Thoracic aorta (tissue), 2 donors: ENCODE measurements at regions not wholly inside any gene's neighbourhood (a gene's known extent, or its start where the extent isn't known, plus 50 kb on each side); places are given as distances from the start of the nearest gene placed in this dataset.

ENCODE experiments used
- ATAC-seq: fragments of 150-250 bp; one replicate; pipeline ENCODE4 v1.8.0; 2017; ENCODE audit warnings: low read depth; ENCODE audit not compliant: insufficient number of reproducible peaks, low FRiP score
- DNase-seq: peaks from one replicate; pipeline ENCODE4 v3.0.0-alpha.2; 2020; ENCODE audit warnings: low spot score
- H3K27ac ChIP-seq, 2 donors: fragments of 200-600 bp; sonication (generic); 1 replicate in 1 of 2; 2 replicates in 1 of 2; pipeline ENCODE4 v1.5.1; 2016; ENCODE audit warnings: mild to moderate bottlenecking in 2 of 2, moderate library complexity in 2 of 2
- H3K27me3 ChIP-seq: fragments of 200-600 bp; sonication (generic); replicated peaks from 2 replicates; pipeline ENCODE4 v1.6.0; 2016; ENCODE audit warnings: mild to moderate bottlenecking; ENCODE audit not compliant: insufficient read depth
- H3K36me3 ChIP-seq: fragments of 200-600 bp; sonication (generic); one replicate; pipeline ENCODE4 v1.5.1; 2016
- H3K4me1 ChIP-seq, 2 donors: fragments of 200-600 bp; sonication (generic); 1 replicate in 1 of 2; 2 replicates in 1 of 2; pipeline versions ENCODE4 v1.5.1 to v1.6.0; 2016; ENCODE audit warnings: low read depth in 2 of 2, mild to moderate bottlenecking in 1 of 2; ENCODE audit not compliant: control insufficient read depth in 1 of 2
- H3K4me3 ChIP-seq: fragments of 200-600 bp; sonication (generic); 2 replicates; pipeline ENCODE4 v1.5.1; 2016; ENCODE audit warnings: mild to moderate bottlenecking
- H3K9me3 ChIP-seq: fragments of 200-600 bp; sonication (generic); 2 replicates; pipeline ENCODE4 v1.5.1; 2016
- CTCF ChIP-seq: fragments of 200-600 bp; sonication (generic); IDR thresholded peaks from one replicate; pipeline ENCODE4 v1.5.1; 2019; ENCODE audit warnings: antibody characterized with exemption

DNA sequence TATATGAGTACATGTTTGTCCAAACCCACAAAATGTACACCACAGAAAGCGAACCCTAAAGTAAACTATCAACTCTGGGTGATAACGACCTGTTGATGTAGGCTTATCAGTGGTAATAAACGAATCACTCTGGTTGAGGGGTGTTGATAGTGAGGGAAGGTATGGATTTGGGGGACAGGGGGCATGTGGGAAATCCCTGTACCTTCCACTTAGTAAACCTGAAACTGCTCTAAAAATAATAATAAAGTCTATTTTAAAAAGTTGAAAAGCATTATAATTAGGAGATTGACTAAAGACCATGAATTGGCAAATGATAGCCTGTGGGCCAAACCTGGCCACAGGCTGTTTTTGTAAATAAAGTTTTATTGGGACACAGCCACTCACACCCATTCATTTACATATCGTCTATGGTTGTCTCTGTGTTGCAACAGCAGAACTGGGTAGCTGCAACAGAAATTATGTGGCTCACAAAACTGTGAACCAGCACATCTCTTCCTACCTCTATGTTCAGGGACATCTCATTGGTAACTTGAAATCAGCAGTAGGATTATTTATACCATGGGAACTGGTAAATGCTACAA, 85.5 kb upstream of the CDYL2 start:
- Histone ChIP-seq H3K27me3 (no peaks in the 10 kb centered on the region), H3K4me3 (no peak overlapping the region), H3K4me1 (no peaks in the 10 kb centered on the region), H3K27ac (no peak overlapping the region), H3K36me3 (no peaks in the 10 kb centered on the region), H3K9me3 (no peaks in the 10 kb centered on the region)
- no peak for TF ChIP-seq CTCF
- DNase-seq (no peak), ATAC-seq (no peak)

- Histone ChIP-seq H3K4me1 (no peaks in the 10 kb centered on the region), H3K36me3 (no peaks in the 10 kb centered on the region), H3K4me3 (no peak overlapping the region), H3K9me3 (no peaks in the 10 kb centered on the region), H3K27me3 (no peaks in the 10 kb centered on the region), H3K27ac (no peak overlapping the region)
- ATAC-seq: no peak
- DNase-seq: no peak
- no peak for TF ChIP-seq CTCF
Observed at GRCh38 chr16:80887062-80887461, 82.7 kb upstream of the CDYL2 start.

DNA sequence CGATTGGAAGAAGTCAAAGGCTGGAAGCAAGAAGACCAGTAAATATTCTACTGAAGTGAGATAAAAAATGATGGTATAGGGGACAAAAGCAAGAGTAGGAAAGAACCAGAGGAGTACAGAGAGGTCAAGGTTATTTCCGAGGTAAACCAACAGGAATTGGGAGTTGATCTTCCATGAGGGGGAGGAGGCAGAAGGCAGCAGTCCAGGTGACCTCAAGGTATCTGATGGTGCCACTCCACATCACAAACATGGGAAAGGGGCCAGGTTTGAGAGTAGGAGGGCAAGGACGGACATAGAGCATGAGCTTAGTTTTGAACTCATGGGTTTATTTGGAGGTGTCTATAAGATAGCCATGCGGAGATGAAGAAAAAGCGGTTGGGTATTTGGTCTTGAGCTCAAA, 79.4 kb upstream of the CDYL2 start:
- no peaks in the 10 kb centered on the region for H3K4me1 ChIP-seq
- ATAC-seq (no peak), DNase-seq (no peak)
- TF ChIP-seq CTCF: no peak
- no peak overlapping the region for H3K27ac ChIP-seq
- H3K4me3 ChIP-seq: no peak overlapping the region
- no peaks in the 10 kb centered on the region for H3K36me3 ChIP-seq
- H3K9me3 ChIP-seq: no peaks in the 10 kb centered on the region
- no peaks in the 10 kb centered on the region for H3K27me3 ChIP-seq

DNA sequence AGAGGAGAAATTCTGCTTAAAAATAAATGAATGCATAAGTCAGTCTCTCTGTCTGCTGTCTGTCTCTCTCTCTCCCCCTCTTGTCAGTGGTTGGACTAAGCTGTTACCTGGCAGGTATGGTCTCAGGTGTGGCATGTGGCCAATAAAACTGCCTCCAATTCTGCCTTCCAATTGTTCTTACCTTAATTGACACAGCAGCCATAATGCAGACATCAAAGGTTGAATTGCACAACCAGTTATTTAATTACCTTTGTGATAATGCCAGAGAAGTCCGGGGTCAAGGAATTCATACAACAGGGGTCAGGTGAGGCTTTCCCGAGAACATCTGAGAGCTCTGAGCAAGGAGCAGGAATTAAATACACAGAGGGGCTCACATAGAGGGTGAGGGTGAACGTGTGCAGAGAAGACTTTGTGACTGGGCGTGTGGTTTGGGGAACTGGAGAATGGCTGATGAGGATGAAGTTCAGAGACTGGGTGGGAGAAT, 78.8 kb upstream of the CDYL2 start:
- no peak for DNase-seq
- Histone ChIP-seq H3K27ac (no peak overlapping the region), H3K27me3 (no peaks in the 10 kb centered on the region), H3K4me3 (no peak overlapping the region), H3K4me1 (no peaks in the 10 kb centered on the region), H3K36me3 (no peaks in the 10 kb centered on the region), H3K9me3 (no peaks in the 10 kb centered on the region)
- ATAC-seq: no peak
- TF ChIP-seq CTCF: no peak

GRCh38 chr16:80875616-80876015, 71.2 kb upstream of the CDYL2 start:
- DNase-seq (no peak), ATAC-seq (no peak)
- Histone ChIP-seq H3K27ac (no peak overlapping the region), H3K9me3 (no peaks in the 10 kb centered on the region), H3K36me3 (no peaks in the 10 kb centered on the region), H3K27me3 (no peaks in the 10 kb centered on the region), H3K4me1 (no peaks in the 10 kb centered on the region), H3K4me3 (no peak overlapping the region)
- no peak for TF ChIP-seq CTCF
